Gastrocnemius medialis (tissue), 4 donors: ENCODE measurements at regions not wholly inside any gene's neighbourhood (a gene's known extent, or its start where the extent isn't known, plus 50 kb on each side); places are given as distances from the start of the nearest gene placed in this dataset.

Experiments used
- POLR2A ChIP-seq, 2 donors: fragments of 450-650 bp; IDR thresholded peaks; one replicate each; pipeline ENCODE4 v1.6.1; 2017; ENCODE audit warnings: antibody characterized with exemption in 2 of 2, mild to moderate bottlenecking in 2 of 2, moderate library complexity in 2 of 2
- TF ChIP-seq, protein P1 (sequence below), 5 experiments: fragments of 450-650 bp in 3 of 5; fragments of 200-600 bp in 2 of 5; sonication (generic) in 2 of 5; IDR thresholded peaks in 4 of 5; conservative IDR thresholded peaks in 1 of 5; 1 replicate in 4 of 5; 2 replicates in 1 of 5; pipeline ENCODE4 v1.5.1; 2016 to 2019; ENCODE audit warnings: antibody characterized with exemption in 5 of 5, mild to moderate bottlenecking in 3 of 5, moderate library complexity in 3 of 5

DNA sequence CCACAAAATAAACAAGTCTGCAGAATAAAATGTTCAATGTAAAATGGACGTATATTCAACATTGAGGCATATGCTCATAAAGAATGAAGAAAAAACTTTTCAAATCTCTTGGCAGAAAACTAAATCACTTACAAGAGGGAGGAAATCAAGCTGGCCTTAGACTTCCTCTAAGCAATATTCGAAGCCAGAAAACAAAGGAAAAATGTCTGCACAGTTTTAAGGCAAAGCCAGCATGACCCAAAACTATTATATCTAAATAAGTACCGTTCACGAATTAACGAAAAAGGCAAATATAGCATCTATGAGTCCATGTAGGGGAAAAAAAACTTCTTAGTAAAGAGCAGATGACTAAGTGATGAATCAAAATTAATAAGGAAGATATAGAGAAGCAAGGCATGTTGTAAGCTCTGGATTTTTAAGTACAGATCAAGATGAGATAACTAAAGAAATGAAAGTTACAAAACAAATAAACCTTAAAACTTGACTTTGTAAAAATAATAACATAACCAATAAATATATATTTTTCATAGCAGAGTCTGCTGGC, 101.3 kb downstream of the KCNRG start:
- TF ChIP-seq, protein P1, sequence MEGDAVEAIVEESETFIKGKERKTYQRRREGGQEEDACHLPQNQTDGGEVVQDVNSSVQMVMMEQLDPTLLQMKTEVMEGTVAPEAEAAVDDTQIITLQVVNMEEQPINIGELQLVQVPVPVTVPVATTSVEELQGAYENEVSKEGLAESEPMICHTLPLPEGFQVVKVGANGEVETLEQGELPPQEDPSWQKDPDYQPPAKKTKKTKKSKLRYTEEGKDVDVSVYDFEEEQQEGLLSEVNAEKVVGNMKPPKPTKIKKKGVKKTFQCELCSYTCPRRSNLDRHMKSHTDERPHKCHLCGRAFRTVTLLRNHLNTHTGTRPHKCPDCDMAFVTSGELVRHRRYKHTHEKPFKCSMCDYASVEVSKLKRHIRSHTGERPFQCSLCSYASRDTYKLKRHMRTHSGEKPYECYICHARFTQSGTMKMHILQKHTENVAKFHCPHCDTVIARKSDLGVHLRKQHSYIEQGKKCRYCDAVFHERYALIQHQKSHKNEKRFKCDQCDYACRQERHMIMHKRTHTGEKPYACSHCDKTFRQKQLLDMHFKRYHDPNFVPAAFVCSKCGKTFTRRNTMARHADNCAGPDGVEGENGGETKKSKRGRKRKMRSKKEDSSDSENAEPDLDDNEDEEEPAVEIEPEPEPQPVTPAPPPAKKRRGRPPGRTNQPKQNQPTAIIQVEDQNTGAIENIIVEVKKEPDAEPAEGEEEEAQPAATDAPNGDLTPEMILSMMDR (IDR thresholded peaks at IDR 0.05 in 4 of 5, conservative IDR thresholded peaks at IDR 0.05 in 1 of 5): no peak
- TF ChIP-seq POLR2A (IDR thresholded peaks at IDR 0.05): no peak
